WTC11 (cell line): ENCODE measurements at regions not wholly inside any gene's neighbourhood (a gene's known extent, or its start where the extent isn't known, plus 50 kb on each side); places are given as distances from the start of the nearest gene placed in this dataset.

ENCODE experiments used
- CTCF ChIP-seq: fragments of 200-600 bp; IDR thresholded peaks from 2 replicates; pipeline ENCODE4 v1.8.0; 2022; ENCODE audit warnings: antibody characterized with exemption
- USF2 ChIP-seq: sonication (generic); formaldehyde crosslinking; IDR thresholded peaks from 2 replicates; pipeline ENCODE4 v1.8.1; 2023; ENCODE audit warnings: mild to moderate bottlenecking, missing genetic modification reagents, moderate library complexity

- TF ChIP-seq USF2: no peak
- no peak for TF ChIP-seq CTCF
These were observed 858.8 kb upstream of the EPHA7 start for GRCh38 chr6:94278146-94278545.
